ENCODE measurements at regions not wholly inside any gene's neighbourhood (a gene's known extent, or its start where the extent isn't known, plus 50 kb on each side); places are given as distances from the start of the nearest gene placed in this dataset.

DNA sequence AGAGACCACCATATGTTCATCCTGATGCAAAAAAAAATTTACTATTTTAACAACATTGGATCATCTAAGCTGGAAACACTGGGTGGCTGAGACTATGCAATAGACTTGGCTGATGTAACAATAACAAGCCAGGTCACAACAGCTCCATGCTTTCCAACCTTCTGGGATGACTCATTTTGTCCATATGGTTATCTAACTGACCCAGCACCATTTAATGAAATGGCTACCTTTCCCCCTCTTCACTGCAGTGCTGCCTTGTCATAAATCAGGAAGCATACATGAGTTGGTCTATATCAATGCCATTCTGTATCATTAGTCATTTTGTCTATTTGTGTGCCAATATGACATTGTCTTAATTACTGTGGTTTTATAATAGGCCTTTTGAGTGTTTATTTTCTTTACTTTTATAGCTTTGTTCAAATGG, 217.6 kb upstream of the KCNJ16 start:
- TF ChIP-seq POLR2AphosphoS5 (IDR thresholded peaks at IDR 0.05; ENCODE audit: borderline replicate concordance, low read depth, low read length) (no peak), EZH2 (IDR thresholded peaks at IDR 0.05) (no peak), FOXP2 (optimal IDR thresholded peaks at IDR 0.05; ENCODE audit: control extremely low read depth, extremely low read length, insufficient read depth) (no peak)
